Activated T-helper 2 cell treated with anti-CD3 and anti-CD28 coated beads, Interferon-gamma antibody, Interleukin-2, Interleukin-4, amounts not matched to agents 10 μg/mL and 5 μg/mL and 100 μg/mL, durations not matched to agents 14 hours and 24 hours and 36 hours (primary cell): ENCODE measurements at regions not wholly inside any gene's neighbourhood (a gene's known extent, or its start where the extent isn't known, plus 50 kb on each side); places are given as distances from the start of the nearest gene placed in this dataset.

Experiments
- DNase-seq: peaks from one replicate; pipeline ENCODE4 v3.0.0; 2021; ENCODE audit warnings: low spot score
- H3K27ac Mint-ChIP-seq: one replicate; pipeline ENCODE4 v1.8.0; 2021; ENCODE audit warnings: mixed read lengths
- H3K27me3 Mint-ChIP-seq: one replicate; pipeline ENCODE4 v1.8.0; 2021; ENCODE audit warnings: low read depth, mixed read lengths
- H3K36me3 Mint-ChIP-seq: one replicate; pipeline ENCODE4 v1.8.0; 2021; ENCODE audit warnings: low read depth, mixed read lengths
- H3K4me1 Mint-ChIP-seq: one replicate; pipeline ENCODE4 v1.8.0; 2021; ENCODE audit warnings: low read depth, mixed read lengths
- H3K4me3 Mint-ChIP-seq: one replicate; pipeline ENCODE4 v1.8.0; 2021; ENCODE audit warnings: low read depth, mild to moderate bottlenecking, moderate library complexity, mixed read lengths
- H3K9me3 Mint-ChIP-seq: one replicate; pipeline ENCODE4 v1.8.0; 2021; ENCODE audit warnings: mixed read lengths
- intact Hi-C: fragments of 100-400 bp; cut with micrococcal nuclease; formaldehyde crosslinking; loops from one replicate; pipeline ENCODE4 v1.15.1; 2023

- Mint-ChIP-seq H3K9me3 (peaks cover 22% of the 10 kb centered on the region), H3K27ac (no peak overlapping the region), H3K36me3 (no peaks in the 10 kb centered on the region), H3K4me1 (no peaks in the 10 kb centered on the region), H3K27me3 (no peaks in the 10 kb centered on the region), H3K4me3 (no peak overlapping the region)
- intact Hi-C loops = no loop called here
- no peak for DNase-seq
These were observed 296.3 kb downstream of the PRDM2 start for GRCh38 chr1:13996334-13996733.

GRCh38 chr1:14003552-14003951 is 303.6 kb downstream of the PRDM2 start:
- H3K4me1 Mint-ChIP-seq = peaks cover 3% of the 10 kb centered on the region
- no peak overlapping the region for H3K27ac Mint-ChIP-seq
- DNase-seq = no peak
- H3K4me3 Mint-ChIP-seq = no peak overlapping the region
- no peaks in the 10 kb centered on the region for H3K27me3 Mint-ChIP-seq
- H3K9me3 Mint-ChIP-seq = peaks cover 15% of the 10 kb centered on the region
- H3K36me3 Mint-ChIP-seq = no peaks in the 10 kb centered on the region
- intact Hi-C loops = no loop called here

- Mint-ChIP-seq H3K36me3 (no peaks in the 10 kb centered on the region), H3K27me3 (no peaks in the 10 kb centered on the region), H3K4me1 (no peaks in the 10 kb centered on the region), H3K27ac (no peak overlapping the region), H3K9me3 (no peaks in the 10 kb centered on the region), H3K4me3 (no peak overlapping the region)
- intact Hi-C loops = no loop called here
- no peak for DNase-seq
These were observed 309.6 kb downstream of the PRDM2 start for GRCh38 chr1:14009582-14009981.

- Mint-ChIP-seq H3K36me3 (no peaks in the 10 kb centered on the region), H3K27ac (no peak overlapping the region), H3K27me3 (no peaks in the 10 kb centered on the region), H3K4me1 (no peaks in the 10 kb centered on the region), H3K9me3 (no peaks in the 10 kb centered on the region), H3K4me3 (no peak overlapping the region)
- intact Hi-C loops = no loop called here
- DNase-seq = no peak
These were observed 310.5 kb downstream of the PRDM2 start for GRCh38 chr1:14010476-14010875.

- Mint-ChIP-seq H3K4me3 (no peak overlapping the region), H3K27ac (no peak overlapping the region), H3K4me1 (no peaks in the 10 kb centered on the region), H3K36me3 (no peaks in the 10 kb centered on the region), H3K9me3 (no peaks in the 10 kb centered on the region), H3K27me3 (no peaks in the 10 kb centered on the region)
- no peak for DNase-seq
- intact Hi-C loops = no loop called here
These were observed 311.1 kb downstream of the PRDM2 start for GRCh38 chr1:14011132-14011531.

GRCh38 chr1:14011888-14012287 is 311.9 kb downstream of the PRDM2 start:
- Mint-ChIP-seq H3K36me3 (no peaks in the 10 kb centered on the region), H3K4me1 (no peaks in the 10 kb centered on the region), H3K4me3 (no peak overlapping the region), H3K27me3 (no peaks in the 10 kb centered on the region), H3K27ac (no peak overlapping the region), H3K9me3 (no peaks in the 10 kb centered on the region)
- DNase-seq = no peak
- intact Hi-C loops = no loop called here

- Mint-ChIP-seq H3K4me1 (no peaks in the 10 kb centered on the region), H3K36me3 (no peaks in the 10 kb centered on the region), H3K27ac (no peak overlapping the region), H3K27me3 (no peaks in the 10 kb centered on the region), H3K4me3 (no peak overlapping the region), H3K9me3 (no peaks in the 10 kb centered on the region)
- no peak for DNase-seq
- intact Hi-C loops = no loop called here
These were observed 314.9 kb downstream of the PRDM2 start for GRCh38 chr1:14014929-14015328.

GRCh38 chr1:14015917-14016316 is 315.9 kb downstream of the PRDM2 start:
- intact Hi-C loops = no loop called here
- no peaks in the 10 kb centered on the region for H3K27me3 Mint-ChIP-seq

GRCh38 chr1:14017531-14017961 is 317.6 kb downstream of the PRDM2 start:
- Mint-ChIP-seq H3K4me1 (no peaks in the 10 kb centered on the region), H3K9me3 (no peaks in the 10 kb centered on the region), H3K36me3 (no peaks in the 10 kb centered on the region), H3K4me3 (no peak overlapping the region), H3K27me3 (no peaks in the 10 kb centered on the region), H3K27ac (no peak overlapping the region)
- DNase-seq = no peak
- intact Hi-C loops = no loop called here

More at GRCh38 chr1:14015917-14016316, 315.9 kb downstream of the PRDM2 start:
- no peak for DNase-seq
- H3K27ac Mint-ChIP-seq = no peak overlapping the region
- no peaks in the 10 kb centered on the region for H3K4me1 Mint-ChIP-seq
- no peaks in the 10 kb centered on the region for H3K36me3 Mint-ChIP-seq
- H3K4me3 Mint-ChIP-seq = no peak overlapping the region
- H3K9me3 Mint-ChIP-seq = no peaks in the 10 kb centered on the region

GRCh38 chr1:14019461-14019860 is 319.5 kb downstream of the PRDM2 start:
- DNase-seq = no peak
- H3K27ac Mint-ChIP-seq = no peak overlapping the region
- H3K4me3 Mint-ChIP-seq = no peak overlapping the region
- no peaks in the 10 kb centered on the region for H3K9me3 Mint-ChIP-seq
- intact Hi-C loops = no loop called here
- no peaks in the 10 kb centered on the region for H3K27me3 Mint-ChIP-seq
- H3K36me3 Mint-ChIP-seq = no peaks in the 10 kb centered on the region
- no peaks in the 10 kb centered on the region for H3K4me1 Mint-ChIP-seq

GRCh38 chr1:14020006-14020405 is 320.0 kb downstream of the PRDM2 start:
- no peaks in the 10 kb centered on the region for H3K4me1 Mint-ChIP-seq
- no peaks in the 10 kb centered on the region for H3K27me3 Mint-ChIP-seq
- DNase-seq = no peak
- H3K27ac Mint-ChIP-seq = no peak overlapping the region
- H3K4me3 Mint-ChIP-seq = no peak overlapping the region
- H3K9me3 Mint-ChIP-seq = no peaks in the 10 kb centered on the region
- intact Hi-C loops = no loop called here
- H3K36me3 Mint-ChIP-seq = no peaks in the 10 kb centered on the region

- Mint-ChIP-seq H3K4me3 (no peak overlapping the region), H3K9me3 (no peaks in the 10 kb centered on the region), H3K27ac (no peak overlapping the region), H3K27me3 (no peaks in the 10 kb centered on the region), H3K4me1 (no peaks in the 10 kb centered on the region), H3K36me3 (no peaks in the 10 kb centered on the region)
- intact Hi-C loops = no loop called here
- no peak for DNase-seq
These were observed 327.1 kb downstream of the PRDM2 start for GRCh38 chr1:14027099-14027498.

GRCh38 chr1:14031461-14031860 is 331.5 kb downstream of the PRDM2 start:
- no peak for DNase-seq
- Mint-ChIP-seq H3K27ac (no peak overlapping the region), H3K4me1 (no peaks in the 10 kb centered on the region), H3K36me3 (no peaks in the 10 kb centered on the region), H3K4me3 (no peak overlapping the region), H3K27me3 (no peaks in the 10 kb centered on the region), H3K9me3 (no peaks in the 10 kb centered on the region)
- intact Hi-C loops = no loop called here

GRCh38 chr1:14034506-14034905 is 334.5 kb downstream of the PRDM2 start:
- no peaks in the 10 kb centered on the region for H3K4me1 Mint-ChIP-seq
- H3K4me3 Mint-ChIP-seq = no peak overlapping the region
- no peak overlapping the region for H3K27ac Mint-ChIP-seq
- H3K27me3 Mint-ChIP-seq = no peaks in the 10 kb centered on the region
- intact Hi-C loops = no loop called here
- H3K9me3 Mint-ChIP-seq = no peaks in the 10 kb centered on the region
- DNase-seq = no peak
- H3K36me3 Mint-ChIP-seq = no peaks in the 10 kb centered on the region
